HG03159 (cell line): ENCODE measurements at regions not wholly inside any gene's neighbourhood (a gene's known extent, or its start where the extent isn't known, plus 50 kb on each side); places are given as distances from the start of the nearest gene placed in this dataset.

Source experiments
- ATAC-seq: cut with Tn5 transposase; IDR thresholded peaks from one replicate; pipeline ENCODE4 v1.9.1; 2021; ENCODE audit warnings: mild to moderate bottlenecking, moderate library complexity; ENCODE audit not compliant: unreplicated experiment

- no peak for ATAC-seq
Observed at GRCh38 chr4:100130964-100131363, 59.3 kb downstream of the DDIT4L start.

DNA sequence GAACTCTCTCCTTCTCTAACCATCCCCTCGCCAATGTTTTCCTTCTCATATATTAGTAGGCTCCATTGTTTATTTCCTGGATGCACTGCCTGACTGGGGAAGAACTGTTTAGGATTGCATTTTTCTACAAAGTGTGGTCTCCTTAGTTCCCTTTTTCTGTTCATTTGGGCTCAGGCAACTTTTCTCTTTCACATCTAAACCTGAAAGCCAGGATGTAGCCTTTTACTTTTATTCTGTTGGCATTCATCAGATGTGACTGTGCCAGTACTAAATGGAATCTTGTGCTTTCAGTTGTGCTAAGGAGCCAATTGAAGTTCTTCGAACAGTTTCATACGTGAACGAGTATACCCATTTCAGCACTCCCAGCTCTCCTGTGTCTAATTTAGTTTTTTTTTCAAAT, 59.8 kb downstream of the DDIT4L start:
- no peak for ATAC-seq

GRCh38 chr4:100129774-100130173, 60.5 kb downstream of the DDIT4L start:
- no peak for ATAC-seq

DNA sequence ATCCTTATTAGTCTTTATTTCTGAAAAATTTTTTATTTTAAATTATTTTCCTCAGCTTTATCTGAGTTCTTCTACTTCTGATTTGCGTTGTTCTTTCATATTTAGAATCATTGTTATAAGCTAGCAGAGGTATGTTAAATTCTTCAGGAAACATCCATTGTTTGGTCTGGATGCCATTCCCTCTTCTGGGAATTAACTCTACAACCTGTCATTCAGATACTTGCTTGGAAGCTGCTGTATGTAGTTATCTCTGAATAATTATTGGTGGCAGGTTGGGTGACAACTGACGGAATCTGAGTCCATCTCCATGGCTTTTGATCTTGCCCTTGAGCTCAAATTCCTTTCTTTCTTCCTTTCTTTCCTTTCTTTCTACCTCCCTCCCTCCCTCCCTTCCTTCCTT, 61.9 kb downstream of the DDIT4L start:
- ATAC-seq: no peak

GRCh38 chr4:100124715-100125114, 65.6 kb downstream of the DDIT4L start:
- ATAC-seq: no peak

GRCh38 chr4:100118181-100118580, 72.1 kb downstream of the DDIT4L start:
- ATAC-seq: no peak

GRCh38 chr4:100117750-100118149, 72.5 kb downstream of the DDIT4L start:
- ATAC-seq: no peak

- ATAC-seq: no peak
Observed at GRCh38 chr4:100114909-100115308, 75.4 kb downstream of the DDIT4L start.

DNA sequence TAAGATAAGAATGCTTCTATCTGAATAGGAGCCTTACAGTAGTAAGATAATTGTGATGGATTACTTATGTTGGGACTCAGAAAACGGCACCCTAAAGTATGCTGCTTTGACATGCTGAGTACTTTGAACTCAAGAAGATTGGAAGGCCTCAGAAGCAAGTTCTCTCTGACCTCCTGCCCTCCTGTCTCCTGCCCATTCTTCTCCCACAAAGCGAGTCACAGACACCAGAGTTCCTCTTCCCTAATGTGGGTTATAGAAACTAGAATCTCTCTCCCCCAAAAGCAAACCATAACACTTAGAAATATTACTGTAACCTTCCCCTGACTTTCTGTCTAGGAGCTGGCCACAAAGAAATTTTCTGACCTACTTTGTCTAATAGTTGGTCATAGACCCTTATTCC, 76.5 kb downstream of the DDIT4L start:
- no peak for ATAC-seq

DNA sequence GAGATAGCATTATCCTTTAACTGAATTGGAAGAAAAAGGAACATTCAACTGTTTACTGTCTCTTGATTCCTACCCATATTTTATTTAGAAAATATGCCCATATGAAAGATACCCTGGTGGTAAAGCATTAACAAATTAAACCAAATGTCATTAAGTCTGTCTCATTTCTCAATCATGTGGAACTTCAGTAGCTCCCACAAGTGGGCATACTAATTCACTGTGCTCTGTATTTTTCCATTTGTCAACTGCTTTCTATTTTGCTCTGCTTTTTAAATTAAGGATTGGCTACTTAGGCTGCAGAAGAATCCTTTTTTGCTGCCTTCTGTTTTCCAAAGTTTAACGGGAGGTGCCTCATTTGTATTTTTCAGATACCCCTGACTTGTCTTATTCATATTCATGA, 77.2 kb downstream of the DDIT4L start:
- no peak for ATAC-seq

GRCh38 chr4:100109921-100110320, 80.3 kb downstream of the DDIT4L start:
- ATAC-seq: no peak

GRCh38 chr4:100108869-100109268, 81.4 kb downstream of the DDIT4L start:
- ATAC-seq: no peak

- peak; percentile 99 for ATAC-seq
Observed at GRCh38 chr4:100106982-100107381, 83.3 kb downstream of the DDIT4L start.

- ATAC-seq: no peak
Observed at GRCh38 chr4:100103671-100104070, 86.6 kb downstream of the DDIT4L start.

DNA sequence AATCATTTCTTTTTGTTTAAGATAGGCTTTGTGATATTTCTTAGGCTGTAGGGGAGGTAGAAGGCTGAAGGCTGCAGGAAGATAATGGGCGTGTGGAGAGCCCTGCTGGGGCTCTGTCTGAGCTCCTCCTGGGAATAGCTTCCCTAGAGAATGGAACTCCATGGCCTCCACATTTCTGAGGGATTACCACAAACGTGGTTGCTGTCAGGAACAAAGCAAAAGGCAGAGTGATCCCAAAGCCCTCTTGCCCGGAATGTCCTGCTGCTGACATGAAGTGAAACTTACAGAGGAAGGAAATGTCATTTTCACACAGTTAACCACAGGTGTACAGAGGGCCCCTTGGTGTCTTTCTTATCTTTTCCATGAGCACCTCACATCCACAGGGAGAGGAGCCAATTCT, 89.3 kb downstream of the DDIT4L start:
- peak; percentile 55 for ATAC-seq

- ATAC-seq: no peak
Observed at GRCh38 chr4:100099746-100100145, 90.5 kb downstream of the DDIT4L start.

- ATAC-seq: no peak
Observed at GRCh38 chr4:100098681-100099080, 91.6 kb downstream of the DDIT4L start.

- ATAC-seq: no peak
Observed at GRCh38 chr4:100098011-100098545, 92.2 kb downstream of the DDIT4L start.

GRCh38 chr4:100095729-100096595, 94.3 kb downstream of the DDIT4L start:
- ATAC-seq: peak; percentile 88

- ATAC-seq: peak; percentile 88
Observed at GRCh38 chr4:100093091-100093866, 97.0 kb downstream of the DDIT4L start.

GRCh38 chr4:100087743-100088142, 102.5 kb downstream of the DDIT4L start:
- ATAC-seq: no peak
